ENCODE measurements at regions not wholly inside any gene's neighbourhood (a gene's known extent, or its start where the extent isn't known, plus 50 kb on each side); places are given as distances from the start of the nearest gene placed in this dataset.
"Not testable (repeated sequence)": the region's sequence is repeated elsewhere in the genome, so short reads cannot be mapped to it uniquely, and the experiment has no call there.

- Histone ChIP-seq H3K27me3 (ENCODE audit: control insufficient read depth, insufficient read depth, low read length) (no peaks in the 10 kb centered on the region), H3K9me3 (ENCODE audit: control insufficient read depth, low read depth, low read length) (no peaks in the 10 kb centered on the region), H3K4me3 (ENCODE audit: low read length) (no peak overlapping the region), H3K27ac (ENCODE audit: low read length) (no peak overlapping the region), H3K36me3 (ENCODE audit: control insufficient read depth, insufficient read depth, low read length) (no peaks in the 10 kb centered on the region), H3K4me1 (ENCODE audit: control insufficient read depth, insufficient read depth, low read length) (no peaks in the 10 kb centered on the region)
- DNase-seq = no peak
- WGBS (ENCODE audit: insufficient coverage, low lambda C conversion rate) = no CpG with 5 or more reads among the region's 1 CpG
Measured at GRCh38 chr5:90251447-90251846, 158.1 kb downstream of the CETN3 start.

- DNase-seq = no peak
- Histone ChIP-seq H3K4me1 (ENCODE audit: control insufficient read depth, insufficient read depth, low read length) (no peaks in the 10 kb centered on the region), H3K4me3 (ENCODE audit: low read length) (no peak overlapping the region), H3K9me3 (ENCODE audit: control insufficient read depth, low read depth, low read length) (no peaks in the 10 kb centered on the region), H3K27ac (ENCODE audit: low read length) (no peak overlapping the region), H3K27me3 (ENCODE audit: control insufficient read depth, insufficient read depth, low read length) (no peaks in the 10 kb centered on the region), H3K36me3 (ENCODE audit: control insufficient read depth, insufficient read depth, low read length) (no peaks in the 10 kb centered on the region)
- WGBS (ENCODE audit: insufficient coverage, low lambda C conversion rate) = no CpG with 5 or more reads among the region's 1 CpG
Measured at GRCh38 chr5:90248640-90249039, 160.9 kb downstream of the CETN3 start.

- not testable (repeated sequence) for H3K36me3 ChIP-seq (ENCODE audit: control insufficient read depth, insufficient read depth, low read length); H3K9me3 ChIP-seq (ENCODE audit: control insufficient read depth, low read depth, low read length); H3K4me3 ChIP-seq (ENCODE audit: low read length); H3K27ac ChIP-seq (ENCODE audit: low read length); DNase-seq; H3K27me3 ChIP-seq (ENCODE audit: control insufficient read depth, insufficient read depth, low read length); H3K4me1 ChIP-seq (ENCODE audit: control insufficient read depth, insufficient read depth, low read length)
- 100% methylated on average over 1 of the region's 3 CpGs for WGBS (ENCODE audit: insufficient coverage, low lambda C conversion rate)
Measured at GRCh38 chr5:90243848-90244247, 165.7 kb downstream of the CETN3 start.

GRCh38 chr5:90233476-90233875, 176.1 kb downstream of the CETN3 start:
- no peaks in the 10 kb centered on the region for H3K36me3 ChIP-seq (ENCODE audit: control insufficient read depth, insufficient read depth, low read length)
- no peak for DNase-seq
- 73% methylated on average over 2 of the region's 3 CpGs for WGBS (ENCODE audit: insufficient coverage, low lambda C conversion rate)
- no peaks in the 10 kb centered on the region for H3K27me3 ChIP-seq (ENCODE audit: control insufficient read depth, insufficient read depth, low read length)
- H3K27ac ChIP-seq (ENCODE audit: low read length) = no peak overlapping the region
- H3K9me3 ChIP-seq (ENCODE audit: control insufficient read depth, low read depth, low read length) = no peaks in the 10 kb centered on the region
- H3K4me3 ChIP-seq (ENCODE audit: low read length) = no peak overlapping the region
- no peaks in the 10 kb centered on the region for H3K4me1 ChIP-seq (ENCODE audit: control insufficient read depth, insufficient read depth, low read length)

- Histone ChIP-seq H3K27me3 (ENCODE audit: control insufficient read depth, insufficient read depth, low read length) (no peaks in the 10 kb centered on the region), H3K9me3 (ENCODE audit: control insufficient read depth, low read depth, low read length) (no peaks in the 10 kb centered on the region), H3K4me1 (ENCODE audit: control insufficient read depth, insufficient read depth, low read length) (no peaks in the 10 kb centered on the region), H3K4me3 (ENCODE audit: low read length) (no peak overlapping the region), H3K36me3 (ENCODE audit: control insufficient read depth, insufficient read depth, low read length) (no peaks in the 10 kb centered on the region), H3K27ac (ENCODE audit: low read length) (no peak overlapping the region)
- no peak for DNase-seq
- 49% methylated on average over 3 of the region's 4 CpGs for WGBS (ENCODE audit: insufficient coverage, low lambda C conversion rate)
Measured at GRCh38 chr5:90231688-90232087, 177.9 kb downstream of the CETN3 start.

GRCh38 chr5:90227683-90228082, 181.9 kb downstream of the CETN3 start:
- no peaks in the 10 kb centered on the region for H3K36me3 ChIP-seq (ENCODE audit: control insufficient read depth, insufficient read depth, low read length)
- H3K27me3 ChIP-seq (ENCODE audit: control insufficient read depth, insufficient read depth, low read length) = no peaks in the 10 kb centered on the region
- WGBS (ENCODE audit: insufficient coverage, low lambda C conversion rate) = 70% methylated on average over 2 of the region's 3 CpGs
- no peak for DNase-seq
- no peak overlapping the region for H3K4me3 ChIP-seq (ENCODE audit: low read length)
- H3K9me3 ChIP-seq (ENCODE audit: control insufficient read depth, low read depth, low read length) = no peaks in the 10 kb centered on the region
- H3K4me1 ChIP-seq (ENCODE audit: control insufficient read depth, insufficient read depth, low read length) = no peaks in the 10 kb centered on the region
- no peak overlapping the region for H3K27ac ChIP-seq (ENCODE audit: low read length)

- no peak for DNase-seq
- Histone ChIP-seq H3K4me3 (ENCODE audit: low read length) (no peak overlapping the region), H3K4me1 (ENCODE audit: control insufficient read depth, insufficient read depth, low read length) (no peaks in the 10 kb centered on the region), H3K9me3 (ENCODE audit: control insufficient read depth, low read depth, low read length) (no peaks in the 10 kb centered on the region), H3K27ac (ENCODE audit: low read length) (no peak overlapping the region), H3K27me3 (ENCODE audit: control insufficient read depth, insufficient read depth, low read length) (no peaks in the 10 kb centered on the region), H3K36me3 (ENCODE audit: control insufficient read depth, insufficient read depth, low read length) (no peaks in the 10 kb centered on the region)
- no CpG with 5 or more reads among the region's 2 CpGs for WGBS (ENCODE audit: insufficient coverage, low lambda C conversion rate)
Measured at GRCh38 chr5:90226433-90227099, 183.0 kb downstream of the CETN3 start.

- Histone ChIP-seq H3K4me1 (ENCODE audit: control insufficient read depth, insufficient read depth, low read length) (no peaks in the 10 kb centered on the region), H3K27ac (ENCODE audit: low read length) (no peak overlapping the region), H3K27me3 (ENCODE audit: control insufficient read depth, insufficient read depth, low read length) (no peaks in the 10 kb centered on the region), H3K9me3 (ENCODE audit: control insufficient read depth, low read depth, low read length) (no peaks in the 10 kb centered on the region), H3K36me3 (ENCODE audit: control insufficient read depth, insufficient read depth, low read length) (no peaks in the 10 kb centered on the region), H3K4me3 (ENCODE audit: low read length) (no peak overlapping the region)
- WGBS (ENCODE audit: insufficient coverage, low lambda C conversion rate) = no CpG with 5 or more reads among the region's 1 CpG
- DNase-seq = no peak
Measured at GRCh38 chr5:90224342-90224741, 185.2 kb downstream of the CETN3 start.

- WGBS (ENCODE audit: insufficient coverage, low lambda C conversion rate) = no CpG with 5 or more reads among the region's 2 CpGs
- Histone ChIP-seq H3K4me1 (ENCODE audit: control insufficient read depth, insufficient read depth, low read length) (no peaks in the 10 kb centered on the region), H3K4me3 (ENCODE audit: low read length) (no peak overlapping the region), H3K27me3 (ENCODE audit: control insufficient read depth, insufficient read depth, low read length) (no peaks in the 10 kb centered on the region), H3K9me3 (ENCODE audit: control insufficient read depth, low read depth, low read length) (peaks cover 3% of the 10 kb centered on the region), H3K27ac (ENCODE audit: low read length) (no peak overlapping the region), H3K36me3 (ENCODE audit: control insufficient read depth, insufficient read depth, low read length) (no peaks in the 10 kb centered on the region)
- DNase-seq = no peak
Measured at GRCh38 chr5:90223756-90224155, 185.8 kb downstream of the CETN3 start.

GRCh38 chr5:90221951-90222350, 187.6 kb downstream of the CETN3 start:
- Histone ChIP-seq H3K4me3 (ENCODE audit: low read length) (no peak overlapping the region), H3K27ac (ENCODE audit: low read length) (no peak overlapping the region), H3K27me3 (ENCODE audit: control insufficient read depth, insufficient read depth, low read length) (no peaks in the 10 kb centered on the region), H3K36me3 (ENCODE audit: control insufficient read depth, insufficient read depth, low read length) (no peaks in the 10 kb centered on the region), H3K4me1 (ENCODE audit: control insufficient read depth, insufficient read depth, low read length) (no peaks in the 10 kb centered on the region), H3K9me3 (ENCODE audit: control insufficient read depth, low read depth, low read length) (peaks cover 3% of the 10 kb centered on the region)
- DNase-seq = no peak
- no CpG with 5 or more reads among the region's 2 CpGs for WGBS (ENCODE audit: insufficient coverage, low lambda C conversion rate)

- no peak for DNase-seq
- no peaks in the 10 kb centered on the region for H3K4me1 ChIP-seq (ENCODE audit: control insufficient read depth, insufficient read depth, low read length)
- 80% methylated on average over 1 of the region's 3 CpGs for WGBS (ENCODE audit: insufficient coverage, low lambda C conversion rate)
- H3K27ac ChIP-seq (ENCODE audit: low read length) = no peak overlapping the region
- peaks cover 3% of the 10 kb centered on the region for H3K9me3 ChIP-seq (ENCODE audit: control insufficient read depth, low read depth, low read length)
- H3K27me3 ChIP-seq (ENCODE audit: control insufficient read depth, insufficient read depth, low read length) = no peaks in the 10 kb centered on the region
- no peak overlapping the region for H3K4me3 ChIP-seq (ENCODE audit: low read length)
- no peaks in the 10 kb centered on the region for H3K36me3 ChIP-seq (ENCODE audit: control insufficient read depth, insufficient read depth, low read length)
Measured at GRCh38 chr5:90220554-90220953, 189.0 kb downstream of the CETN3 start.

Measured in large intestine (tissue), 3 donors.